AG10803 (cell line): ENCODE measurements at regions not wholly inside any gene's neighbourhood (a gene's known extent, or its start where the extent isn't known, plus 50 kb on each side); places are given as distances from the start of the nearest gene placed in this dataset.

Experiments
- DNase-seq: peaks from one replicate; pipeline ENCODE4 v3.0.0; 2010; ENCODE audit warnings: low read depth
- H3K4me3 ChIP-seq: 2 replicates; pipeline ENCODE4 v1.5.1; 2011; ENCODE audit warnings: mild to moderate bottlenecking, low read length, control low read depth
- CTCF ChIP-seq: conservative IDR thresholded peaks from 2 replicates; pipeline ENCODE4 v1.5.1; 2011; ENCODE audit warnings: mild to moderate bottlenecking, low read length, control low read depth, inconsistent platforms

DNA sequence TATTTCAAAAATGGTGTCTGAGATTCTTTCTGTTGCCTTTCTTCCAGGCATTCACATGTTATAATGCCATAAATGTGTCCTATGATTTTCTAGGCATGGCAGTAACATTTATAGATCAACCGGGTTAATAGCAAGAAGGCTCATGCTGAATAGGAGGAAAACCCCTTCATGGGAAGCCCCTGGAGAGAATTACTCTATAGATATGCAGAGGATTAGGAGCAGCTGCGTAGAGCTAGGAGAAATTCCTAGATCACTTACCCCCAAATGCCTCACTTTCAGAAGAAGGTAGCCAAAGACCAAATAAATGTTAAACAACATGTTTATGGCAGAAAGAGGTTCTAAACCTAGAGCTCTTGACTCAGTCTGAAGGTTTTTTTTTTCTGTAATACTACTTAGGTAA is 153.4 kb upstream of the CTNNA2 start:
- TF ChIP-seq CTCF, result no peak

GRCh38 chr2:79355569-79355968 is 157.3 kb upstream of the CTNNA2 start:
- TF ChIP-seq CTCF, result no peak
- no peak overlapping the region for H3K4me3 ChIP-seq
- no peak for DNase-seq

More for the DNA sequence above, 153.4 kb upstream of the CTNNA2 start:
- no peak for DNase-seq
- no peak overlapping the region for H3K4me3 ChIP-seq

DNA sequence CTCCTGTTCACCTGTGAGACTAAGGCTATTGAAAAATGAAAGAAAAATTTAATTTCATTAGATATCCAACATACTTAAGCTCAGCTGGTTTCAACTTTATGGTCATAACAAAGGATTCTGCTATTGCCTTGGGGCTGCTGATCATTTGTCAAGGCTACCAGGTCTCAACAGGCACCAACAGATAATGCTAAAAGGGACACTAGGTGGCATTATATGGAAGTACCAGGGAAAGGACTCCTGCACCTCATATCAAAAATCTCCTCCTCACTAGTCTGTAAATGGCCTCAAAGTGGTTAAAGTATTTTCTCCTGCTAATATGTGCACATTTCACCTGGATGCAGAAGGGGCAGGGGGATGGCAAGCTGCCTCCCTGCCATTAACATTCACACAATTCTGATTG is 167.9 kb upstream of the REG3A start:
- no peak for TF ChIP-seq CTCF
- no peak overlapping the region for H3K4me3 ChIP-seq
- DNase-seq, result no peak

DNA sequence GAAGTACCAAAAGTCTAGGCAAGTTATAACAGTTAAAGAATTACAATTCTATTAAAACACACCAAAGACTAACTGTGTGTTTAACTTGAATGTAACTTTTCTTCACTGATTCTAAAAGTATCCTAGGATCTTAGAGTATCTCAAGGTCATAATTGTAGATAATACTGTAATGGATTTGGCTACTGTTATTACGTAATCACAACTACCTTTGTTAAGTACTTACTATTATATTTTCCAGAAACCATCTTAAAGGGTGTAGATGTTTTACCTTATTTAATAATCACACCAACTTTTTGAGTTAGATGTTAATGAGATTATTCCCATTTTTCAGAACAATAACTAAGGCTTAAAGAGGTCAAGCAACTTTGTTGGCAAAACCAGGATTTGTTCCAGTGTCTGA is 161.3 kb upstream of the REG3A start:
- no peak for TF ChIP-seq CTCF
- DNase-seq, result no peak
- H3K4me3 ChIP-seq, result no peak overlapping the region

GRCh38 chr2:79294994-79295393 is 135.4 kb upstream of the REG3A start:
- H3K4me3 ChIP-seq, result no peak overlapping the region
- DNase-seq, result no peak
- TF ChIP-seq CTCF, result no peak

- no peak for DNase-seq
- no peak for TF ChIP-seq CTCF
Observed at GRCh38 chr2:79292958-79293315, 133.4 kb upstream of the REG3A start.

GRCh38 chr2:79292239-79292957 is 132.8 kb upstream of the REG3A start:
- DNase-seq, result no peak
- TF ChIP-seq CTCF, result no peak
- H3K4me3 ChIP-seq, result no peak overlapping the region

More at GRCh38 chr2:79292958-79293315, 133.4 kb upstream of the REG3A start:
- no peak overlapping the region for H3K4me3 ChIP-seq
